ENCODE measurements at regions not wholly inside any gene's neighbourhood (a gene's known extent, or its start where the extent isn't known, plus 50 kb on each side); places are given as distances from the start of the nearest gene placed in this dataset.
A peak's percentile ranks its signal among the peaks of the same experiment; 100 is the strongest.

- Histone ChIP-seq H3K4me3 (no peak overlapping the region), H3K9me3 (no peaks in the 10 kb centered on the region), H3K27me3 (no peaks in the 10 kb centered on the region), H3K36me3 (no peaks in the 10 kb centered on the region), H3K4me1 (no peaks in the 10 kb centered on the region), H3K27ac (no peak overlapping the region)
- 38 to 52% methylated on average over 1 of the region's 1 CpG for WGBS, 2 donors
- ATAC-seq (no peak), DNase-seq (no peak), FAIRE-seq (no peak)
- intact Hi-C loops (cut with DNase I): no loop called here
- TF ChIP-seq CTCF (IDR thresholded peaks at IDR 0.05): no peak
These were observed 345.2 kb upstream of the CAMK1G start for GRCh38 chr1:209238356-209238755.

GRCh38 chr1:209240351-209240750, 343.2 kb upstream of the CAMK1G start:
- Histone ChIP-seq H3K4me1 (no peaks in the 10 kb centered on the region), H3K4me3 (no peak overlapping the region), H3K27ac (no peak overlapping the region), H3K9me3 (no peaks in the 10 kb centered on the region), H3K27me3 (no peaks in the 10 kb centered on the region), H3K36me3 (no peaks in the 10 kb centered on the region)
- 48 to 59% methylated on average over 2 of the region's 2 CpGs for WGBS, 2 donors
- DNase-seq (no peak), ATAC-seq (no peak), FAIRE-seq (no peak)
- no peak for TF ChIP-seq CTCF (IDR thresholded peaks at IDR 0.05)
- intact Hi-C loops (cut with DNase I): no loop called here

- H3K4me3 ChIP-seq: no peak overlapping the region
- no peak for TF ChIP-seq CTCF (IDR thresholded peaks at IDR 0.05)
- no peaks in the 10 kb centered on the region for H3K4me1 ChIP-seq
- intact Hi-C loops (cut with DNase I): no loop called here
- ATAC-seq (no peak), DNase-seq (no peak), FAIRE-seq (no peak)
- no peaks in the 10 kb centered on the region for H3K36me3 ChIP-seq
- no peaks in the 10 kb centered on the region for H3K27me3 ChIP-seq
- WGBS, 2 donors: 55 to 68% methylated on average over 6 of the region's 6 CpGs
- no peaks in the 10 kb centered on the region for H3K9me3 ChIP-seq
- H3K27ac ChIP-seq: no peak overlapping the region
These were observed 342.0 kb upstream of the CAMK1G start for GRCh38 chr1:209241487-209241886.

- Histone ChIP-seq H3K4me1 (no peaks in the 10 kb centered on the region), H3K27ac (no peak overlapping the region), H3K4me3 (no peak overlapping the region), H3K27me3 (no peaks in the 10 kb centered on the region), H3K36me3 (no peaks in the 10 kb centered on the region), H3K9me3 (no peaks in the 10 kb centered on the region)
- ATAC-seq (peak in 3 of 4 donors; percentile 85 to 91 (median 90)), FAIRE-seq (no peak), DNase-seq (peak in 2 of 6 donors; percentile 19 to 65)
- peak; percentile 80 to 94 (median 94) for TF ChIP-seq CTCF (IDR thresholded peaks at IDR 0.05)
- WGBS, 2 donors: 24 to 28% methylated on average over 6 of the region's 6 CpGs
- intact Hi-C loops (cut with DNase I): no loop called here
These were observed 334.8 kb upstream of the CAMK1G start for GRCh38 chr1:209248649-209249279.

GRCh38 chr1:209249280-209249670, 334.2 kb upstream of the CAMK1G start:
- no peak for FAIRE-seq
- no peak for TF ChIP-seq CTCF (IDR thresholded peaks at IDR 0.05)
- ATAC-seq: peak in 2 of 4 donors; percentile 64 to 77
- DNase-seq: no peak
- no peaks in the 10 kb centered on the region for H3K9me3 ChIP-seq
- H3K4me1 ChIP-seq: no peaks in the 10 kb centered on the region
- no peaks in the 10 kb centered on the region for H3K36me3 ChIP-seq
- intact Hi-C loops (cut with DNase I): no loop called here
- WGBS, 2 donors: 9 to 23% methylated on average over 2 of the region's 2 CpGs
- H3K4me3 ChIP-seq: no peak overlapping the region
- no peaks in the 10 kb centered on the region for H3K27me3 ChIP-seq
- H3K27ac ChIP-seq: no peak overlapping the region
